A549 (cell line): ENCODE measurements at regions not wholly inside any gene's neighbourhood (a gene's known extent, or its start where the extent isn't known, plus 50 kb on each side); places are given as distances from the start of the nearest gene placed in this dataset.

Experiments
- CBX2 ChIP-seq: fragments of 200-600 bp; sonication (generic); IDR thresholded peaks from 2 replicates; pipeline ENCODE4 v1.6.1; 2016; ENCODE audit warnings: low read depth, mild to moderate bottlenecking, borderline replicate concordance
- CEBPB ChIP-seq, 2 experiments: fragments of >200 bp in 1 of 2; sonication (Bioruptor Twin) in 1 of 2; formaldehyde crosslinking in 1 of 2; IDR thresholded peaks; 2 replicates each; pipeline ENCODE4 v1.6.1; 2012 to 2016
- CHD2 ChIP-seq: fragments of 150-350 bp; IDR thresholded peaks from 2 replicates; pipeline ENCODE4 v1.6.1; 2014; ENCODE audit warnings: low read length; ENCODE audit not compliant: partially characterized antibody
- CTCF ChIP-seq: fragments of >200 bp; sonication (Bioruptor Twin); formaldehyde crosslinking; IDR thresholded peaks from 3 replicates; pipeline ENCODE4 v1.5.1; 2016
- JUN ChIP-seq, 2 experiments: fragments of >200 bp; sonication (Bioruptor Twin); formaldehyde crosslinking; IDR thresholded peaks; 2 replicates in 1 of 2; 3 replicates in 1 of 2; pipeline ENCODE4 v1.6.1; 2016 to 2017
- RCOR1 ChIP-seq: fragments of 150-350 bp; IDR thresholded peaks from 2 replicates; pipeline ENCODE4 v1.6.1; 2014; ENCODE audit warnings: antibody characterized with exemption, low read length, low read depth
- RFX5 ChIP-seq: fragments of 450-650 bp; IDR thresholded peaks from 2 replicates; pipeline ENCODE4 v1.7.1; 2014; ENCODE audit warnings: antibody characterized with exemption, mild to moderate bottlenecking, moderate library complexity
- USF2 ChIP-seq: fragments of 450-650 bp; IDR thresholded peaks from 2 replicates; pipeline ENCODE4 v1.6.1; 2014; ENCODE audit warnings: antibody characterized with exemption
- ZSCAN20 ChIP-seq: fragments of 250-450 bp; sonication (Bioruptor Pico); IDR thresholded peaks from 2 replicates; pipeline ENCODE4 v1.8.0; 2022; ENCODE audit warnings: mild to moderate bottlenecking, moderate library complexity

DNA sequence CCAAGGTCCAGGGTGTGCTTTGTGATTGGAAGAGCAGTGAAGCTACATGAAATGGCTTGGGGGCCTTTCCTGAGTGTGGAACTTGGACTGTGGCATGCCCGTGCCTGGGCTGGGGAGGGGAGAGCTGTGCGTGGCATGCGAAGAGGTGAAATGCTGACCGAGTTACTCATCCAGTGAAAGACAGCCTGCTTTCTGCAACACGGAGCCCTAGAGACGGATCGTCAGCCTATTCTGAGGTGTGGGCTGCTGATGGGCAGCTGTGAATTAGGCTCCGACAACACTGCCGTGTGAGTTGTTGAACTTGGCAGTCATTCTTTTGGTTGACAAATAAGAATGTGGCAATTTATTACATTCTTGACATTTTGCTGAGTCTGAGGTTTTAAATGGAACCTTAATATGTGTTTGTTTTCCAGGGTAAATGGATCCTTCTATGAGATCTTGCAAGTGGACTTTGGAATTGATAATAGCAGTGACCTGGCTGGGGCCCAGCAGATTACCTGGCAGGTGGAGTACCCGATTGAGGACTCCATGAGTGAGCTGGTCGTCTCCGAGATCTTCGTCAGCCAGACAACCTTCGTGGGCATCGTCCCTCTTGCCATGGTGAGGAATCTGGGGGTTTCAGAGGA, 453.9 kb downstream of the AACS start:
- TF ChIP-seq CTCF (no peak), JUN (IDR thresholded peaks at IDR 0.05) (no peak), ZSCAN20 (CRISPR knock-in tag) (no peak), CBX2 (no peak), CEBPB (IDR thresholded peaks at IDR 0.05) (no peak), RFX5 (no peak), USF2 (no peak), RCOR1 (no peak), CHD2 (no peak)
